HEK293 (cell line): ENCODE measurements at regions not wholly inside any gene's neighbourhood (a gene's known extent, or its start where the extent isn't known, plus 50 kb on each side); places are given as distances from the start of the nearest gene placed in this dataset.

Experiments used
- BCL11A ChIP-seq: fragments of 450-650 bp; formaldehyde crosslinking; IDR thresholded peaks from 2 replicates; pipeline ENCODE4 v1.5.1; 2016; ENCODE audit warnings: low read depth, missing biosample characterization, missing genetic modification characterization
- FEZF1 ChIP-seq: fragments of 450-650 bp; formaldehyde crosslinking; IDR thresholded peaks from 2 replicates; pipeline ENCODE4 v1.5.1; 2016; ENCODE audit warnings: missing biosample characterization, missing genetic modification characterization
- KLF16 ChIP-seq: fragments of 450-650 bp; formaldehyde crosslinking; IDR thresholded peaks from 2 replicates; pipeline ENCODE4 v1.5.1; 2017; ENCODE audit warnings: missing biosample characterization, missing genetic modification characterization
- KLF7 ChIP-seq: fragments of 450-650 bp; formaldehyde crosslinking; IDR thresholded peaks from 2 replicates; pipeline ENCODE4 v1.5.1; 2016; ENCODE audit warnings: missing biosample characterization, missing genetic modification characterization, borderline replicate concordance
- MYNN ChIP-seq: fragments of 450-650 bp; formaldehyde crosslinking; IDR thresholded peaks from 2 replicates; pipeline ENCODE4 v1.5.1; 2016; ENCODE audit warnings: missing biosample characterization, missing genetic modification characterization, borderline replicate concordance
- MZF1 ChIP-seq: fragments of 450-650 bp; formaldehyde crosslinking; IDR thresholded peaks from 2 replicates; pipeline ENCODE4 v1.5.1; 2017; ENCODE audit warnings: missing biosample characterization, missing genetic modification characterization, borderline replicate concordance
- SP2 ChIP-seq: fragments of 450-650 bp; formaldehyde crosslinking; IDR thresholded peaks from 2 replicates; pipeline ENCODE4 v1.5.1; 2016; ENCODE audit warnings: missing biosample characterization, missing genetic modification characterization
- SP7 ChIP-seq: fragments of 450-650 bp; formaldehyde crosslinking; IDR thresholded peaks from 2 replicates; pipeline ENCODE4 v1.5.1; 2016; ENCODE audit warnings: missing biosample characterization, missing genetic modification characterization
- ZBTB1 ChIP-seq: fragments of 450-650 bp; formaldehyde crosslinking; IDR thresholded peaks from 2 replicates; pipeline ENCODE4 v1.5.1; 2016; ENCODE audit warnings: missing biosample characterization, missing genetic modification characterization
- ZBTB17 ChIP-seq: fragments of 450-650 bp; formaldehyde crosslinking; IDR thresholded peaks from 2 replicates; pipeline ENCODE4 v1.5.1; 2016; ENCODE audit warnings: missing biosample characterization, missing genetic modification characterization
- ZNF157 ChIP-seq: fragments of 450-650 bp; formaldehyde crosslinking; IDR thresholded peaks from 2 replicates; pipeline ENCODE4 v1.5.1; 2016; ENCODE audit warnings: missing biosample characterization, missing genetic modification characterization
- ZNF311 ChIP-seq: fragments of 450-650 bp; formaldehyde crosslinking; IDR thresholded peaks from 2 replicates; pipeline ENCODE4 v1.5.1; 2017; ENCODE audit warnings: missing biosample characterization, missing genetic modification characterization, borderline replicate concordance
- ZNF324 ChIP-seq: fragments of 450-650 bp; formaldehyde crosslinking; IDR thresholded peaks from 2 replicates; pipeline ENCODE4 v1.5.1; 2016; ENCODE audit warnings: missing biosample characterization, missing genetic modification characterization
- ZNF335 ChIP-seq: fragments of 450-650 bp; formaldehyde crosslinking; conservative IDR thresholded peaks from 2 replicates; pipeline ENCODE4 v1.5.1; 2016; ENCODE audit warnings: missing biosample characterization, missing genetic modification characterization
- ZNF354C ChIP-seq: fragments of 450-650 bp; formaldehyde crosslinking; IDR thresholded peaks from 2 replicates; pipeline ENCODE4 v1.5.1; 2016; ENCODE audit warnings: missing biosample characterization, missing genetic modification characterization, low read depth, borderline replicate concordance
- ZNF394 ChIP-seq: fragments of 450-650 bp; formaldehyde crosslinking; IDR thresholded peaks from 2 replicates; pipeline ENCODE4 v1.5.1; 2016; ENCODE audit warnings: missing biosample characterization, missing genetic modification characterization, mild to moderate bottlenecking, moderate library complexity, borderline replicate concordance
- ZNF501 ChIP-seq: fragments of 450-650 bp; formaldehyde crosslinking; IDR thresholded peaks from 2 replicates; pipeline ENCODE4 v1.5.1; 2016; ENCODE audit warnings: missing biosample characterization, missing genetic modification characterization
- ZNF555 ChIP-seq: fragments of 450-650 bp; formaldehyde crosslinking; conservative IDR thresholded peaks from 2 replicates; pipeline ENCODE4 v1.5.1; 2017; ENCODE audit warnings: missing biosample characterization, mild to moderate bottlenecking, missing genetic modification characterization, inconsistent platforms
- ZNF596 ChIP-seq: fragments of 450-650 bp; IDR thresholded peaks from 2 replicates; pipeline ENCODE4 v1.5.0; 2018; ENCODE audit warnings: missing biosample characterization, mild to moderate bottlenecking, missing genetic modification characterization, moderate library complexity
- ZNF768 ChIP-seq: fragments of 450-650 bp; formaldehyde crosslinking; IDR thresholded peaks from 2 replicates; pipeline ENCODE4 v1.5.1; 2018; ENCODE audit warnings: missing biosample characterization, mild to moderate bottlenecking, missing genetic modification characterization
- ZSCAN23 ChIP-seq: fragments of 450-650 bp; formaldehyde crosslinking; IDR thresholded peaks from 2 replicates; pipeline ENCODE4 v1.5.1; 2016; ENCODE audit warnings: missing biosample characterization, missing genetic modification characterization
- ZXDB ChIP-seq: fragments of 450-650 bp; formaldehyde crosslinking; IDR thresholded peaks from 2 replicates; pipeline ENCODE4 v1.5.1; 2016; ENCODE audit warnings: missing biosample characterization, missing genetic modification characterization
- TF ChIP-seq, protein P1 (sequence below): fragments of 450-650 bp; formaldehyde crosslinking; IDR thresholded peaks from 2 replicates; pipeline ENCODE4 v1.5.1; 2016; ENCODE audit warnings: missing biosample characterization, missing genetic modification characterization
- TF ChIP-seq, protein P2 (sequence below): fragments of 450-650 bp; formaldehyde crosslinking; IDR thresholded peaks from 2 replicates; pipeline ENCODE4 v1.5.1; 2016; ENCODE audit warnings: missing biosample characterization, missing genetic modification characterization, low read depth
- TF ChIP-seq, protein P3 (sequence below): fragments of 450-650 bp; formaldehyde crosslinking; IDR thresholded peaks from 2 replicates; pipeline ENCODE4 v1.5.1; 2017; ENCODE audit warnings: missing biosample characterization, missing genetic modification characterization
- TF ChIP-seq, protein P4 (sequence below): fragments of 450-650 bp; formaldehyde crosslinking; IDR thresholded peaks from 2 replicates; pipeline ENCODE4 v1.5.1; 2016; ENCODE audit warnings: missing biosample characterization, missing genetic modification characterization
- TF ChIP-seq, protein P5 (sequence below): fragments of 450-650 bp; formaldehyde crosslinking; IDR thresholded peaks from 2 replicates; pipeline ENCODE4 v1.5.1; 2016; ENCODE audit warnings: missing biosample characterization, missing genetic modification characterization

DNA sequence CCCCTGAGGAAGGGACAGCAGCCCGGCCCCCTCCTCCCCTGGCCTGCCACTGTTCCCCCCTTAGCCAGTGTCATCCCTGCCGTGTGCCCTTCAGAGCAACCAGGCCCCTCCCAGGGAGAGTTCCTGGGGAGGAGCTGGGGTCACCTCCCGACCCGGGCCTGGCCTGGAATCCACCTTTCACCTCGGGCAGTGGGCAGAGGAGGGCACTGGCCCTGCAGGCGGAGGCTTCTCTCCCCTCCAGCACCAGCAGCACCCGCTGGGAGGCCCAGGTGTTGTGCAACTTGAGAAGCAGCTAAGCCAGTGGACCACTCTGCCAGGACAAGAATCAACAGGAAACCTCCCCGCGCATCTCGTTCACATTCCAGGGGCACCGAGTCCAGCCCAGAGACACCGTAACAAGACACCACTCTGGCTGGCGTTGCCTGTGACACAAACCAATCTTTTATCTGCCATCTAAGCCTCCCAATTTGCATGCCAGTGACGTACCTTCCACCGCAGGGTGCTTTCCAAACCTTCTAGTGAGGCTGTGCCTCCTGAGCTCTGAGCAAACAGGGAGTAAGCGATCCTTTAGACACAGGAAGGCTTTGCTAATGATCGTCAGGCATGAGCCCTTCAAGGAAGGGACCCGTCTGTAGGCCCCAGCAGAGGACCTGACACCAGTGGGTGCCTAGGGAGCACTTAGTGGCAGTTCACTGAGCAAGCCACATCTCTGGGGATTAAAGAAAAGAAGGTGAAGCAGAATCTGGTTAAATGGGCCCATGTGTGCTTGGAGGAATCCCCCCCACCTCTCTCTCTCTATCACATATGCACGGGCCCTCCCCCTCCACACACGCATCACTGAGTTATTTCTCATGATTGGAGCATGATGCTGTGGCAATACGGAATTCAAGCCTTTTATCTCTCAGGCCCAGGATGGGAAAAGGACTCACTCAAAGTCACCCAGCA lies 98.9 kb upstream of the TLE3 start (continued):
- TF ChIP-seq, protein P1, sequence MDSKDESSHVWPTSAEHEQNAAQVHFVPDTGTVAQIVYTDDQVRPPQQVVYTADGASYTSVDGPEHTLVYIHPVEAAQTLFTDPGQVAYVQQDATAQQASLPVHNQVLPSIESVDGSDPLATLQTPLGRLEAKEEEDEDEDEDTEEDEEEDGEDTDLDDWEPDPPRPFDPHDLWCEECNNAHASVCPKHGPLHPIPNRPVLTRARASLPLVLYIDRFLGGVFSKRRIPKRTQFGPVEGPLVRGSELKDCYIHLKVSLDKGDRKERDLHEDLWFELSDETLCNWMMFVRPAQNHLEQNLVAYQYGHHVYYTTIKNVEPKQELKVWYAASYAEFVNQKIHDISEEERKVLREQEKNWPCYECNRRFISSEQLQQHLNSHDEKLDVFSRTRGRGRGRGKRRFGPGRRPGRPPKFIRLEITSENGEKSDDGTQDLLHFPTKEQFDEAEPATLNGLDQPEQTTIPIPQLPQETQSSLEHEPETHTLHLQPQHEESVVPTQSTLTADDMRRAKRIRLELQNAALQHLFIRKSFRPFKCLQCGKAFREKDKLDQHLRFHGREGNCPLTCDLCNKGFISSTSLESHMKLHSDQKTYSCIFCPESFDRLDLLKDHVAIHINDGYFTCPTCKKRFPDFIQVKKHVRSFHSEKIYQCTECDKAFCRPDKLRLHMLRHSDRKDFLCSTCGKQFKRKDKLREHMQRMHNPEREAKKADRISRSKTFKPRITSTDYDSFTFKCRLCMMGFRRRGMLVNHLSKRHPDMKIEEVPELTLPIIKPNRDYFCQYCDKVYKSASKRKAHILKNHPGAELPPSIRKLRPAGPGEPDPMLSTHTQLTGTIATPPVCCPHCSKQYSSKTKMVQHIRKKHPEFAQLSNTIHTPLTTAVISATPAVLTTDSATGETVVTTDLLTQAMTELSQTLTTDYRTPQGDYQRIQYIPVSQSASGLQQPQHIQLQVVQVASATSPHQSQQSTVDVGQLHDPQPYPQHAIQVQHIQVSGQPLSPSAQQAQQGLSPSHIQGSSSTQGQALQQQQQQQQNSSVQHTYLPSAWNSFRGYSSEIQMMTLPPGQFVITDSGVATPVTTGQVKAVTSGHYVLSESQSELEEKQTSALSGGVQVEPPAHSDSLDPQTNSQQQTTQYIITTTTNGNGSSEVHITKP (tag by site-specific recombination) = peak; percentile 94
- TF ChIP-seq, protein P2, sequence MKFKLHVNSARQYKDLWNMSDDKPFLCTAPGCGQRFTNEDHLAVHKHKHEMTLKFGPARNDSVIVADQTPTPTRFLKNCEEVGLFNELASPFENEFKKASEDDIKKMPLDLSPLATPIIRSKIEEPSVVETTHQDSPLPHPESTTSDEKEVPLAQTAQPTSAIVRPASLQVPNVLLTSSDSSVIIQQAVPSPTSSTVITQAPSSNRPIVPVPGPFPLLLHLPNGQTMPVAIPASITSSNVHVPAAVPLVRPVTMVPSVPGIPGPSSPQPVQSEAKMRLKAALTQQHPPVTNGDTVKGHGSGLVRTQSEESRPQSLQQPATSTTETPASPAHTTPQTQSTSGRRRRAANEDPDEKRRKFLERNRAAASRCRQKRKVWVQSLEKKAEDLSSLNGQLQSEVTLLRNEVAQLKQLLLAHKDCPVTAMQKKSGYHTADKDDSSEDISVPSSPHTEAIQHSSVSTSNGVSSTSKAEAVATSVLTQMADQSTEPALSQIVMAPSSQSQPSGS (tag by site-specific recombination) = peak; percentile 85
- TF ChIP-seq KLF7 (tag by site-specific recombination) (no peak), ZNF324 (tag by site-specific recombination) (peak; percentile 91), SP7 (tag by site-specific recombination) (peak; percentile 99), ZNF596 (peak; percentile 21; the same call in 1 of the 2 replicates), ZNF394 (tag by site-specific recombination) (peak; percentile 72; the same call in 1 of the 2 replicates), MYNN (tag by site-specific recombination) (0 out of 2 replicates have a peak, but pooled peaks have one; percentile 13), BCL11A (tag by site-specific recombination) (peak; percentile 78), ZNF501 (tag by site-specific recombination) (peak; percentile 78; the same call in 1 of the 2 replicates), ZNF335 (tag by site-specific recombination) (peak; percentile 92), ZBTB1 (tag by site-specific recombination) (peak; percentile 20), ZNF157 (tag by site-specific recombination) (no peak), FEZF1 (peak; percentile 78; the same call in 1 of the 2 replicates), SP2 (tag by site-specific recombination) (peak; percentile 53), ZNF354C (tag by site-specific recombination) (no peak), MZF1 (peak; percentile 88), ZSCAN23 (tag by site-specific recombination) (0 out of 2 replicates have a peak, but pooled peaks have one; percentile 16), ZNF768 (no peak; the same call in 1 of the 2 replicates), ZXDB (tag by site-specific recombination) (peak; percentile 100), ZNF555 (tag by site-specific recombination) (no peak), KLF16 (tag by site-specific recombination) (peak; percentile 86), ZNF311 (tag by site-specific recombination) (no peak), ZBTB17 (tag by site-specific recombination) (peak; percentile 100)
- TF ChIP-seq, protein P3, sequence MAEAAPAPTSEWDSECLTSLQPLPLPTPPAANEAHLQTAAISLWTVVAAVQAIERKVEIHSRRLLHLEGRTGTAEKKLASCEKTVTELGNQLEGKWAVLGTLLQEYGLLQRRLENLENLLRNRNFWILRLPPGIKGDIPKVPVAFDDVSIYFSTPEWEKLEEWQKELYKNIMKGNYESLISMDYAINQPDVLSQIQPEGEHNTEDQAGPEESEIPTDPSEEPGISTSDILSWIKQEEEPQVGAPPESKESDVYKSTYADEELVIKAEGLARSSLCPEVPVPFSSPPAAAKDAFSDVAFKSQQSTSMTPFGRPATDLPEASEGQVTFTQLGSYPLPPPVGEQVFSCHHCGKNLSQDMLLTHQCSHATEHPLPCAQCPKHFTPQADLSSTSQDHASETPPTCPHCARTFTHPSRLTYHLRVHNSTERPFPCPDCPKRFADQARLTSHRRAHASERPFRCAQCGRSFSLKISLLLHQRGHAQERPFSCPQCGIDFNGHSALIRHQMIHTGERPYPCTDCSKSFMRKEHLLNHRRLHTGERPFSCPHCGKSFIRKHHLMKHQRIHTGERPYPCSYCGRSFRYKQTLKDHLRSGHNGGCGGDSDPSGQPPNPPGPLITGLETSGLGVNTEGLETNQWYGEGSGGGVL (tag by site-specific recombination) = peak; percentile 53
- TF ChIP-seq, protein P4, sequence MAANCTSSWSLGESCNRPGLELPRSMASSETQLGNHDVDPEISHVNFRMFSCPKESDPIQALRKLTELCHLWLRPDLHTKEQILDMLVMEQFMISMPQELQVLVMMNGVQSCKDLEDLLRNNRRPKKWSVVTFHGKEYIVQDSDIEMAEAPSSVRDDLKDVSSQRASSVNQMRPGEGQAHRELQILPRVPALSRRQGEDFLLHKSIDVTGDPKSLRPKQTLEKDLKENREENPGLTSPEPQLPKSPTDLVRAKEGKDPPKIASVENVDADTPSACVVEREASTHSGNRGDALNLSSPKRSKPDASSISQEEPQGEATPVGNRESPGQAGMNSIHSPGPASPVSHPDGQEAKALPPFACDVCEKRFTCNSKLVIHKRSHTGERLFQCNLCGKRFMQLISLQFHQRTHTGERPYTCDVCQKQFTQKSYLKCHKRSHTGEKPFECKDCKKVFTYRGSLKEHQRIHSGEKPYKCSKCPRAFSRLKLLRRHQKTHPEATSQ (tag by site-specific recombination) = peak; percentile 73; the same call in 1 of the 2 replicates
- TF ChIP-seq, protein P5, sequence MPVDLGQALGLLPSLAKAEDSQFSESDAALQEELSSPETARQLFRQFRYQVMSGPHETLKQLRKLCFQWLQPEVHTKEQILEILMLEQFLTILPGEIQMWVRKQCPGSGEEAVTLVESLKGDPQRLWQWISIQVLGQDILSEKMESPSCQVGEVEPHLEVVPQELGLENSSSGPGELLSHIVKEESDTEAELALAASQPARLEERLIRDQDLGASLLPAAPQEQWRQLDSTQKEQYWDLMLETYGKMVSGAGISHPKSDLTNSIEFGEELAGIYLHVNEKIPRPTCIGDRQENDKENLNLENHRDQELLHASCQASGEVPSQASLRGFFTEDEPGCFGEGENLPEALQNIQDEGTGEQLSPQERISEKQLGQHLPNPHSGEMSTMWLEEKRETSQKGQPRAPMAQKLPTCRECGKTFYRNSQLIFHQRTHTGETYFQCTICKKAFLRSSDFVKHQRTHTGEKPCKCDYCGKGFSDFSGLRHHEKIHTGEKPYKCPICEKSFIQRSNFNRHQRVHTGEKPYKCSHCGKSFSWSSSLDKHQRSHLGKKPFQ = peak; percentile 79
